Ascending aorta (tissue), 2 donors: ENCODE measurements at regions not wholly inside any gene's neighbourhood (a gene's known extent, or its start where the extent isn't known, plus 50 kb on each side); places are given as distances from the start of the nearest gene placed in this dataset.
"Not testable (repeated sequence)": the region's sequence is repeated elsewhere in the genome, so short reads cannot be mapped to it uniquely, and the experiment has no call there.

ENCODE experiments used
- DNase-seq, 2 donors: peaks; one replicate each; pipeline ENCODE4 v3.0.0-alpha.2; 2019; ENCODE audit warnings: low spot score in 2 of 2
- H3K27ac ChIP-seq, 2 donors: fragments of 200-600 bp; sonication (generic); one replicate each; pipeline ENCODE4 v1.5.1; 2016 to 2017; ENCODE audit warnings: mild to moderate bottlenecking in 1 of 2
- H3K27me3 ChIP-seq: fragments of 200-600 bp; sonication (generic); one replicate; pipeline ENCODE4 v1.5.1; 2017
- H3K36me3 ChIP-seq, 2 donors: fragments of 200-600 bp; sonication (generic); one replicate each; pipeline ENCODE4 v1.5.1; 2016
- H3K4me1 ChIP-seq, 2 donors: fragments of 200-600 bp; sonication (generic); one replicate each; pipeline ENCODE4 v1.5.1; 2016 to 2017; ENCODE audit warnings: mild to moderate bottlenecking in 1 of 2
- H3K4me3 ChIP-seq, 2 donors: fragments of 200-600 bp; sonication (generic); one replicate each; pipeline ENCODE4 v1.5.1; 2016 to 2017; ENCODE audit warnings: mild to moderate bottlenecking in 1 of 2
- H3K9me3 ChIP-seq, 2 donors: fragments of 200-600 bp; sonication (generic); one replicate each; pipeline ENCODE4 v1.5.1; 2016
- CTCF ChIP-seq, 3 experiments: fragments of 200-600 bp in 2 of 3; fragments of 450-650 bp in 1 of 3; sonication (generic) in 2 of 3; IDR thresholded peaks; one replicate each; pipeline ENCODE4 v1.5.1; 2016 to 2019; ENCODE audit warnings: antibody characterized with exemption in 3 of 3, mild to moderate bottlenecking in 1 of 3, moderate library complexity in 1 of 3
- intact Hi-C: fragments of 100-400 bp; cut with DNase I; formaldehyde crosslinking; loops from one replicate; pipeline ENCODE4 v1.15.1; 2023

GRCh38 chr14:29391231-29391630 lies 536.4 kb downstream of the PRKD1 start:
- H3K4me1 ChIP-seq: no peaks in the 10 kb centered on the region
- H3K4me3 ChIP-seq: no peak overlapping the region
- intact Hi-C loops: no loop called here
- H3K36me3 ChIP-seq: no peaks in the 10 kb centered on the region
- no peak overlapping the region for H3K27ac ChIP-seq
- DNase-seq: no peak
- H3K9me3 ChIP-seq: no peaks in the 10 kb centered on the region
- no peaks in the 10 kb centered on the region for H3K27me3 ChIP-seq
- TF ChIP-seq CTCF (IDR thresholded peaks at IDR 0.05): no peak

- no peaks in the 10 kb centered on the region for H3K4me1 ChIP-seq
- TF ChIP-seq CTCF (IDR thresholded peaks at IDR 0.05): no peak
- no peaks in the 10 kb centered on the region for H3K27me3 ChIP-seq
- no peak overlapping the region for H3K4me3 ChIP-seq
- no peaks in the 10 kb centered on the region for H3K36me3 ChIP-seq
- intact Hi-C loops: no loop called here
- DNase-seq: no peak
- no peaks in the 10 kb centered on the region for H3K9me3 ChIP-seq
- H3K27ac ChIP-seq: no peak overlapping the region
Observed at GRCh38 chr14:29391801-29392200, 535.8 kb downstream of the PRKD1 start.

GRCh38 chr14:29392287-29392686 lies 535.4 kb downstream of the PRKD1 start:
- no peaks in the 10 kb centered on the region for H3K4me1 ChIP-seq
- no peaks in the 10 kb centered on the region for H3K27me3 ChIP-seq
- H3K27ac ChIP-seq: no peak overlapping the region
- H3K4me3 ChIP-seq: no peak overlapping the region
- intact Hi-C loops: no loop called here
- H3K9me3 ChIP-seq: no peaks in the 10 kb centered on the region
- TF ChIP-seq CTCF (IDR thresholded peaks at IDR 0.05): no peak
- H3K36me3 ChIP-seq: no peaks in the 10 kb centered on the region
- no peak for DNase-seq

DNA sequence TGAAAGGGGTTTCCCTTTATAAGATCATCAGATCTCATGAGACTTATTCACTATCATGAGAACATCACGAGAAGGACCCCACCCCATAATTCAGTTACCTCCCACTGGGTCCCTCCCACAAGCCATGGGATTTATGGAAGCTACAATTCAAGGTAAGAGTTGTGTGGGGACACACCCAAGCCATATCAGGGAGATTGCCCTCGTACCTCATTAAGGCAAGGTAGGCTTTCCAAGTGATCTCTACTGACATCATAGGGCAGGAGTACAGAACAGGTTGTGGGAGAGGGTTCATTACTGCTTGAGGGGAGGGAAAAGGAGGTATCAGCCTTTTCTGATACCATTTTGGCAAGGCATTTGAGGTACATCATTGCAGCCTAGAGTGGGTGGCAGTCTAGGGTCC lies 524.6 kb downstream of the PRKD1 start:
- Histone ChIP-seq H3K9me3 (peaks cover 3 to 8% of the 10 kb centered on the region in 2 donors), H3K27me3 (no peaks in the 10 kb centered on the region), H3K4me3 (no peak overlapping the region), H3K4me1 (no peaks in the 10 kb centered on the region), H3K27ac (no peak overlapping the region), H3K36me3 (no peaks in the 10 kb centered on the region)
- TF ChIP-seq CTCF (IDR thresholded peaks at IDR 0.05): no peak
- no peak for DNase-seq
- intact Hi-C loops: no loop called here

GRCh38 chr14:29410581-29410980 lies 517.1 kb downstream of the PRKD1 start:
- Histone ChIP-seq H3K36me3 (no peaks in the 10 kb centered on the region), H3K4me3 (no peak overlapping the region), H3K27ac (no peak overlapping the region), H3K27me3 (no peaks in the 10 kb centered on the region), H3K4me1 (no peaks in the 10 kb centered on the region), H3K9me3 (peaks cover 3 to 8% of the 10 kb centered on the region in 2 donors)
- intact Hi-C loops: no loop called here
- no peak for DNase-seq
- TF ChIP-seq CTCF (IDR thresholded peaks at IDR 0.05): no peak

DNA sequence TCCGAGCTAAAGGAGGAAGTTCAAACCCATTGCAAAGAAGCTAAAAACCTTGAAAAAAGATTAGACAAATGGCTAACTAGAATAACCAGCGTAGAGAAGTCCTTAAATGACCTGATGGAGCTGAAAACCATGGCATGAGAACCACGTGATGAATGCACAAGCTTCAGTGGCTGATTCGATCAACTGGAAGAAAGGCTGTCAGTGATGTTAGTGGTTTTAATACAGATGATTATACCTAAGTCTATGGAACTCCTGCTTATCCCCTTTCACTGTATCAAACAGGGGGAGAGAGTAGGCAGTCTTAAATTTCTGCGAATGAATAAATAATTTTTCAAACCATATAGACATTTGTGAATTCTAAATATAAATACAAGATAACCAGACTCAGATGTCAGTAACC lies 512.7 kb downstream of the PRKD1 start:
- not testable (repeated sequence) for DNase-seq, H3K4me3 ChIP-seq, H3K27me3 ChIP-seq, H3K36me3 ChIP-seq, H3K27ac ChIP-seq, H3K4me1 ChIP-seq, H3K9me3 ChIP-seq
- intact Hi-C loops: loop anchor here (2.0 kb wide), 1 partner anchor 26 kb away; no protein-coding TSS in a partner anchor
